ENCODE measurements at regions not wholly inside any gene's neighbourhood (a gene's known extent, or its start where the extent isn't known, plus 50 kb on each side); places are given as distances from the start of the nearest gene placed in this dataset.

- ATAC-seq (no peak), DNase-seq (peak in 1 of 4 donors; percentile 37)
- TF ChIP-seq, protein P1, sequence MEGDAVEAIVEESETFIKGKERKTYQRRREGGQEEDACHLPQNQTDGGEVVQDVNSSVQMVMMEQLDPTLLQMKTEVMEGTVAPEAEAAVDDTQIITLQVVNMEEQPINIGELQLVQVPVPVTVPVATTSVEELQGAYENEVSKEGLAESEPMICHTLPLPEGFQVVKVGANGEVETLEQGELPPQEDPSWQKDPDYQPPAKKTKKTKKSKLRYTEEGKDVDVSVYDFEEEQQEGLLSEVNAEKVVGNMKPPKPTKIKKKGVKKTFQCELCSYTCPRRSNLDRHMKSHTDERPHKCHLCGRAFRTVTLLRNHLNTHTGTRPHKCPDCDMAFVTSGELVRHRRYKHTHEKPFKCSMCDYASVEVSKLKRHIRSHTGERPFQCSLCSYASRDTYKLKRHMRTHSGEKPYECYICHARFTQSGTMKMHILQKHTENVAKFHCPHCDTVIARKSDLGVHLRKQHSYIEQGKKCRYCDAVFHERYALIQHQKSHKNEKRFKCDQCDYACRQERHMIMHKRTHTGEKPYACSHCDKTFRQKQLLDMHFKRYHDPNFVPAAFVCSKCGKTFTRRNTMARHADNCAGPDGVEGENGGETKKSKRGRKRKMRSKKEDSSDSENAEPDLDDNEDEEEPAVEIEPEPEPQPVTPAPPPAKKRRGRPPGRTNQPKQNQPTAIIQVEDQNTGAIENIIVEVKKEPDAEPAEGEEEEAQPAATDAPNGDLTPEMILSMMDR (IDR thresholded peaks at IDR 0.05), result no peak
- Histone ChIP-seq H3K9me3 (no peaks in the 10 kb centered on the region), H3K27ac (no peak overlapping the region), H3K4me3 (no peak overlapping the region), H3K27me3 (peaks cover 0 to 7% of the 10 kb centered on the region in 2 donors), H3K36me3 (no peaks in the 10 kb centered on the region), H3K4me1 (peaks cover 0 to 6% of the 10 kb centered on the region in 2 donors)
- intact Hi-C loops (cut with DNase I), result loop anchor here (5.0 kb wide), 1 partner anchor 83 kb away; no protein-coding TSS in a partner anchor
Measured at GRCh38 chr14:22388669-22389595, 200.1 kb downstream of the DAD1 start.

GRCh38 chr14:22387776-22388241, 201.2 kb downstream of the DAD1 start:
- TF ChIP-seq, protein P1 (IDR thresholded peaks at IDR 0.05), result no peak
- Histone ChIP-seq H3K4me1 (peaks cover 0 to 6% of the 10 kb centered on the region in 2 donors), H3K9me3 (no peaks in the 10 kb centered on the region), H3K4me3 (no peak overlapping the region), H3K27ac (no peak overlapping the region), H3K27me3 (peaks cover 0 to 7% of the 10 kb centered on the region in 2 donors), H3K36me3 (no peaks in the 10 kb centered on the region)
- intact Hi-C loops (cut with DNase I), result loop anchor here (5.0 kb wide), 1 partner anchor 84 kb away; no protein-coding TSS in a partner anchor
- DNase-seq, result peak in 1 of 4 donors; percentile 43
- ATAC-seq, result no peak

DNA sequence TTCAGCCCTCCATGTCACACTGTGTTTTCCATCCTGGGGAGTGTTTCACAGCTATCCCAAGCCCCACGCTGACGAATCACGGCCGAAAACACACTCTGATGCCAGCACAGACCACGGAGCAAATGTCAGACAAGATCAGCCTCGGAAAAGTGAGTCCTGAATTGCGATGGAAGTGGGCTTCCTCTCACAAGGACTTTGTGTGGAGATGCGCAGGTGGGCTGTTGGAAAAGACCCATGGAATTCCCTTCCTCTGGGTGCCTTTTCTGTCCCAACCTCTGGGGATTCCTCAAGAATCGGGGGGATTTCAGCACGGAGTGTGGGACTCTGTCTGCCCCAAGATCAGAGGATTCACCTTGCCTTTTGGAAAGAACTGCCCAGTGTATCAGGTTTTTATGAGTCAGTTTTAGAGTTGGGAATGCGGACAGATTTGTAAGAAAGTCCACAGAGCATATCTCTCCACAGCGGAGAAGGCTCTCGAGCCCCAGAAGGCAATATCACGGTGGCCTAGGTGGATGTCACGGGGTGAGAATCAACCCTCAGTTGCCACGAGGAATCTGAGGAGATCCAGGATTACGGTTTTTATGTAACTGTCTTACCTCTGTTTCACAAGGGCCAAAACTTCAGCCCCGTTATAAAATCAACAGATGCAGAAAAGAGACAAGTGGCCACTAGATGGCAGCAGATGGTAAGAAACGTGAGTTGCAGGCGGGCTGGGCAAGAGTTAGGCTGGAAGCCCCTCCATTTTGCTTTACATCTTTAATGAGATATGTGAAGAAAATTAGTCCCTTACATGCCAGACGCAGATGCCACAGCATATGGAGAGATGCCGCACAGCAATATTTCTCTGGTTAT, 201.9 kb downstream of the DAD1 start:
- intact Hi-C loops (cut with DNase I), result loop anchor here (5.0 kb wide), 1 partner anchor 85 kb away; no protein-coding TSS in a partner anchor

GRCh38 chr14:22384974-22385526, 204.0 kb downstream of the DAD1 start:
- TF ChIP-seq, protein P1 (IDR thresholded peaks at IDR 0.05), result no peak
- DNase-seq (no peak), ATAC-seq (no peak)
- intact Hi-C loops (cut with DNase I), result loop anchor here (5.0 kb wide), 1 partner anchor 87 kb away; no protein-coding TSS in a partner anchor
- H3K4me3 ChIP-seq, result no peak overlapping the region
- H3K27me3 ChIP-seq, result peaks cover 0 to 7% of the 10 kb centered on the region in 2 donors
- H3K9me3 ChIP-seq, result no peaks in the 10 kb centered on the region
- H3K27ac ChIP-seq, result no peak overlapping the region
- H3K4me1 ChIP-seq, result peaks cover 0 to 3% of the 10 kb centered on the region in 2 donors
- no peaks in the 10 kb centered on the region for H3K36me3 ChIP-seq

More for the DNA sequence above, 201.9 kb downstream of the DAD1 start:
- Histone ChIP-seq H3K4me1 (peaks cover 0 to 5% of the 10 kb centered on the region in 2 donors), H3K36me3 (no peaks in the 10 kb centered on the region), H3K4me3 (no peak overlapping the region), H3K27me3 (peaks cover 0 to 7% of the 10 kb centered on the region in 2 donors), H3K9me3 (no peaks in the 10 kb centered on the region), H3K27ac (no peak overlapping the region)
- TF ChIP-seq, protein P1 (IDR thresholded peaks at IDR 0.05), result peak; percentile 78
- DNase-seq (peak in 3 of 4 donors; percentile 53 to 88 (median 81)), ATAC-seq (peak; percentile 57)

All from left lung (tissue), 4 donors.